Common myeloid progenitor, CD34-positive (primary cell): ENCODE measurements at regions not wholly inside any gene's neighbourhood (a gene's known extent, or its start where the extent isn't known, plus 50 kb on each side); places are given as distances from the start of the nearest gene placed in this dataset.

Source experiments
- CTCF ChIA-PET: fragments of 350-600 bp; sonication (Branson Sonifier 250); formaldehyde crosslinking; loops from one replicate; lab custom pipeline; 2021; ENCODE audit warnings: antibody characterized with exemption; lab: Charles Lee
- POLR2A ChIA-PET: fragments of 350-600 bp; sonication (Branson Sonifier 250); formaldehyde crosslinking; loops from one replicate; lab custom pipeline; 2021; ENCODE audit warnings: antibody characterized with exemption; lab: Charles Lee
- DNase-seq, 3 donors: peaks; one replicate each; pipeline versions ENCODE4 v3.0.0 to v3.0.0-alpha.2; 2013
- H3K27ac ChIP-seq, 2 experiments: 1 replicate in 1 of 2; 2 replicates in 1 of 2; pipeline ENCODE4 v1.7.0; 2013; ENCODE audit warnings: inconsistent platforms in 2 of 2, low read length in 2 of 2, mild to moderate bottlenecking in 2 of 2, low read depth in 1 of 2, moderate library complexity in 1 of 2; ENCODE audit not compliant: severe bottlenecking in 2 of 2, insufficient read depth in 1 of 2, poor library complexity in 1 of 2
- H3K27me3 ChIP-seq, 5 experiments: replicated peaks in 2 of 5; 1 replicate in 3 of 5; 2 replicates in 2 of 5; pipeline versions ENCODE4 v1.6.1 to v1.7.0; 2013; ENCODE audit warnings: low read length in 4 of 5, mild to moderate bottlenecking in 2 of 5, moderate library complexity in 2 of 5, inconsistent platforms in 1 of 5; ENCODE audit not compliant: insufficient read depth in 5 of 5, control insufficient read depth in 4 of 5
- H3K36me3 ChIP-seq, 4 experiments: 1 replicate in 2 of 4; 2 replicates in 2 of 4; pipeline versions ENCODE4 v1.6.1 to v1.7.0; 2013; ENCODE audit warnings: low read length in 3 of 4, control low read depth in 1 of 4, mild to moderate bottlenecking in 1 of 4; ENCODE audit not compliant: control insufficient read depth in 4 of 4, insufficient read depth in 4 of 4
- H3K4me1 ChIP-seq, 4 experiments: 1 replicate in 3 of 4; 2 replicates in 1 of 4; pipeline versions ENCODE4 v1.6.1 to v1.7.1; 2013; ENCODE audit warnings: low read length in 3 of 4, mild to moderate bottlenecking in 3 of 4, control low read depth in 1 of 4, inconsistent platforms in 1 of 4, moderate library complexity in 1 of 4; ENCODE audit not compliant: control insufficient read depth in 4 of 4, insufficient read depth in 4 of 4; ENCODE audit errors: control extremely low read depth in 1 of 4
- H3K4me3 ChIP-seq, 7 experiments: 1 replicate in 4 of 7; 2 replicates in 3 of 7; pipeline versions ENCODE4 v1.5.1 to v1.7.0; 2013; ENCODE audit warnings: mild to moderate bottlenecking in 7 of 7, low read length in 6 of 7, moderate library complexity in 6 of 7, inconsistent platforms in 2 of 7, low read depth in 2 of 7, control low read depth in 1 of 7; ENCODE audit not compliant: insufficient read depth in 4 of 7, control insufficient read depth in 1 of 7; ENCODE audit errors: extremely low read depth in 1 of 7
- H3K9me3 ChIP-seq, 5 experiments: 1 replicate in 4 of 5; 2 replicates in 1 of 5; pipeline versions ENCODE4 v1.6.1 to v1.7.1; 2013; ENCODE audit warnings: low read length in 4 of 5, mild to moderate bottlenecking in 2 of 5, inconsistent platforms in 1 of 5, low read depth in 1 of 5, moderate library complexity in 1 of 5; ENCODE audit not compliant: control insufficient read depth in 4 of 5, insufficient read depth in 2 of 5; ENCODE audit errors: control extremely low read depth in 1 of 5
- WGBS: methylation state at CpG from one replicate; pipeline ENCODE4 v1.1.5; 2013; ENCODE audit not compliant: insufficient coverage; 5-methylcytosine and 5-hydroxymethylcytosine counted together

DNA sequence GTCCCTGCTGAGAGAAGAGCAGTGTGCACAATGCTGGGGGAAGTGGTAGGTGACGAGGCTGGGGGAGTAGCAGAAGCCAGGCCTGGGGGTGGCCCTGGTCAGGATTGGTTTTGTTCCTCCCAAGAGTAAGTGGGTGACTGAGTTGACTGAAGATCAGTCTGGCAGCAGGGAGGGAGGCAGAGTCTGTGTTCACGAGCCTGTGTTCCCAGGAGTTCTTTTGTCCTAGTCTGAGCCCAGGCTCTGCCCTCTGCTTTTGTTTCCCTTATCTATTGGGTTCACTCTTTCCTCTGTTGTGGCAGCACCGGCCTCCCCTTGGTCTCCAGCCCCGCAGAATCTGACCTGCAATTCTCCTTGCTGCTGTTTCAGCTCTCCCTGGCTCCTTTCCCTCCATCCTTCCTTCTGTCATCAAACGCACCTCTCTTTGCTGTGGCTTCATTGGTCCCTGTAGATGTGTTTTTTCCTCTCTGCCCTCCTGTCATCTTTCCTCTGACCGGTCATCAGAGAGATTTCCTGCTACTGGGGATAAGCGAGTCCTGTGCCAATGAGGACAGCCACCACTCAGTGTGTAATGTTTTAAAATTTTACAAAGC is 607.4 kb downstream of the KIF4B start:
- DNase-seq: no peak
- 2% methylated on average over 4 of the region's 7 CpGs for WGBS
- Histone ChIP-seq H3K4me3 (no peak overlapping the region), H3K4me1 (no peaks in the 10 kb centered on the region), H3K27me3 (peaks cover 0 to 14% (median 4%) of the 10 kb centered on the region in 5 experiments), H3K36me3 (no peaks in the 10 kb centered on the region), H3K27ac (no peak overlapping the region), H3K9me3 (no peaks in the 10 kb centered on the region)
- ChIA-PET CTCF (no interaction called here), POLR2A (no interaction called here)

DNA sequence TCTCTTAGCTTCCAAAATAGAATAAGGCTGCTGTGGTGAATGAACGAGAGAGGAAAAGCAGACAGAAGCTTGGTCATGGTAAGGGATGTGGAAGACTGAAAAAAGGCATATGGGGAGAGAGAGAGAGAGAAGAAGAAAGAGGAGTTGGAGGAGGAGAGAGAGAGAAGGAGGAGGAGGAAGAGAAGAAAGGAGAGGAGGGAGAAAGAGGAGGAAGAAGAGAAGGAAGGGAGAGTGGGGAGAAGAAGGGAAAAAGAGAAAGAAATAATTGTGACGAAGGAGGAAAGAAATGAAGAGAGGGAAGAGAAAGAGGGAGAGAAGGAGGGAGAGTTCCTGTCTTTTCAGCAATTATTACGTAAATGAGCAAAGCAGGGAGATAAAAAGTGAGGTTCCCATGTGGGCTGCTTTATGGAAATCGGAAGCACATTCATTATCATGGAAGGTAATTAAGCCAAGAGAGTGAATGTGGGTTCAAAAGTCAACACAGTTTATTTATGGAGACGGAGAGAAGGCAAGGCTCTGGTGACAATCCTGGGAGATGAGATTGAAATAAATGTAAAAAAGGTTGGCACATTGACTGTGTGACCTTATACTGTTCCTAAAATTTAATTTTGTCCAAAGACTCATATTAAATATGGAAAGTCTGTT is 611.2 kb downstream of the KIF4B start:
- no peak for DNase-seq
- Histone ChIP-seq H3K27ac (no peak overlapping the region), H3K4me1 (no peaks in the 10 kb centered on the region), H3K27me3 (peaks cover 0 to 14% (median 4%) of the 10 kb centered on the region in 5 experiments), H3K36me3 (no peaks in the 10 kb centered on the region), H3K9me3 (no peaks in the 10 kb centered on the region), H3K4me3 (no peak overlapping the region)
- ChIA-PET POLR2A (no interaction called here), CTCF (interaction anchor here (0.7 to 1.0 kb wide), 2 partner anchors 10 to 191 kb away, joined by 3 to 5 read pairs; no protein-coding TSS in a partner anchor)
- WGBS: 81% methylated on average over 4 of the region's 5 CpGs

DNA sequence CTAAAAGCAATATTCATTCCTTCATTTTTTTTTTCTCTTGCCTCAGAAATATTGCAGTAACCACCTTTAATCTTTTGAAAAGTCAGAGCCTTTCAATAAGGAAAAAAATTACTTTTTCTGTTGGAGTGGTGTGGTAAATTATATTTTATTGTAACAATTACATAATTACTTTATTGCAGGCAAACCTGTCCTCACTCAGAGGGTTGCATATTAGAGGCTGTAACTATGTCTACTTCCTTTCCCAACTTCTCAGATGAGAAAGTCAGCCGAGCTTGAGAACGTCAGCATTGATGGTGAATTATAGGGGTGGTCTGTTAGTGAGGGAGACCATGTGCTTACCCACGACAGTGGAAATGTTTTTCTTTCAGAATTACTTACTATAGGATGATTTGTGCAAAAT is 611.8 kb downstream of the KIF4B start:
- Histone ChIP-seq H3K4me3 (no peak overlapping the region), H3K4me1 (no peaks in the 10 kb centered on the region), H3K9me3 (no peaks in the 10 kb centered on the region), H3K27ac (no peak overlapping the region), H3K36me3 (no peaks in the 10 kb centered on the region), H3K27me3 (peaks cover 0 to 14% (median 4%) of the 10 kb centered on the region in 5 experiments)
- DNase-seq: no peak
- WGBS: no CpG with 5 or more reads among the region's 3 CpGs
- POLR2A ChIA-PET: no interaction called here
- CTCF ChIA-PET: no interaction called here

DNA sequence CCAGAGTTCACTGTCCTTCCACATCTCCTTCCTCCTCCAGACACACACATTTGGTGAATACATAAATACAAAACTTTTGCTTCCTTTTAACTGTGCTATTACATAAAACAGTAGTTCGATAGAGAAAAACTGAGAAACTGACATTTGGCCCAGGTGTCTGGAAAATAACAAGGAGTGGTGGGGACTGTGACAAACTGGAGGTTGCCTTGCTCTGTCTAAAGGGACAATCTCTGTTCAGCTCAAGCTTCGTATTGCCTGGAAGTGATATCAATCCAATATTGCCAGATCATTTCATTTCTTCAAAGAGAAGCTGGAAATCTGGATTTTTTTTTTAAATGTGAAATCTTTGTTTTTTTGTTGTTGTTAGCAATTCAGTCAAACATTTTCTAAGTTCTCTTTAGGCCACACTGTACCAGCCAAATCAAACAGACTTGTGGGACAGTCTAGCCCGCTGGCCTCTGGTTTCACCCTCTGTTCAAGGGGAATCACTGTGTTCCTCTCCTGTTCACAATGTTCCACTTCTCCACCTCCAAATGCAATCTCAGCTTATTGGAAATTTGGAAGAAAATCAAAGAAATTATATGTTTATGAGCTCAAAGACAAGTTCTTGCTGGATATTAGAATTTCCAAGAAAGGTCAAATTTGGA is 612.5 kb downstream of the KIF4B start:
- no peaks in the 10 kb centered on the region for H3K9me3 ChIP-seq
- H3K4me3 ChIP-seq: no peak overlapping the region
- H3K4me1 ChIP-seq: no peaks in the 10 kb centered on the region
- WGBS: 100% methylated on average over 2 of the region's 3 CpGs
- ChIA-PET POLR2A (no interaction called here), CTCF (no interaction called here)
- no peak overlapping the region for H3K27ac ChIP-seq
- H3K36me3 ChIP-seq: no peaks in the 10 kb centered on the region
- DNase-seq: no peak
- peaks cover 0 to 8% (median 2%) of the 10 kb centered on the region in 5 experiments for H3K27me3 ChIP-seq

- Histone ChIP-seq H3K9me3 (no peaks in the 10 kb centered on the region), H3K36me3 (no peaks in the 10 kb centered on the region), H3K4me3 (no peak overlapping the region), H3K27ac (no peak overlapping the region), H3K27me3 (peaks cover 0 to 6% (median 2%) of the 10 kb centered on the region in 5 experiments), H3K4me1 (no peaks in the 10 kb centered on the region)
- WGBS: no CpG with 5 or more reads among the region's 6 CpGs
- CTCF ChIA-PET: no interaction called here
- POLR2A ChIA-PET: no interaction called here
- no peak for DNase-seq
Measured at GRCh38 chr5:155626592-155626991, 613.0 kb downstream of the KIF4B start.

- WGBS: 88% methylated on average over 7 of the region's 7 CpGs
- no peak for DNase-seq
- no peak overlapping the region for H3K27ac ChIP-seq
- H3K4me3 ChIP-seq: no peak overlapping the region
- CTCF ChIA-PET: no interaction called here
- H3K4me1 ChIP-seq: no peaks in the 10 kb centered on the region
- H3K9me3 ChIP-seq: no peaks in the 10 kb centered on the region
- no peaks in the 10 kb centered on the region for H3K36me3 ChIP-seq
- H3K27me3 ChIP-seq: peaks cover 0 to 3% (median 0%) of the 10 kb centered on the region in 5 experiments
- POLR2A ChIA-PET: no interaction called here
Measured at GRCh38 chr5:155628346-155628745, 614.8 kb downstream of the KIF4B start.

DNA sequence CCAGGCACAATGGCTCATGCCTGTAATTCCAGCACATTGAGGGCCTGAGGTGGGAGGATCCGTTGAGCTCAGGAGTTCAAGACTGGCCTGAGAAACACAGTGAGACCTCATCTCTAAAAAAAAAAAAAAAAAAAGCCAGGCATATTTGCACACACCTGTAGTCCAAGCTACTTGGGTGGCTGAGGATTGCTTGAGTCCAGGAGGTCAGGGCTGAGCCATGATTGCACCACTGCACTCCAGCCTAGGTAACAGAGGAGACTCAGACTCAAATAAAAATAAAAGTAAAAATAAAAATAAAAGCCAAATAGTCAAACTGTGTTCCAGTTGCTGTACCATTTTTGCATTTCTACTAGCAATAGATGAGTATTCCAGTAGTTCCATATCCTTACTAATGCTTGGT is 616.0 kb downstream of the KIF4B start:
- POLR2A ChIA-PET: no interaction called here
- Histone ChIP-seq H3K27me3 (peaks cover 0 to 2% (median 0%) of the 10 kb centered on the region in 5 experiments), H3K36me3 (no peaks in the 10 kb centered on the region), H3K4me3 (no peak overlapping the region), H3K27ac (no peak overlapping the region), H3K9me3 (peaks cover 0 to 3% (median 0%) of the 10 kb centered on the region in 5 experiments), H3K4me1 (no peaks in the 10 kb centered on the region)
- DNase-seq: no peak
- CTCF ChIA-PET: no interaction called here
- WGBS: no CpG with 5 or more reads among the region's 1 CpG
